ENCODE measurements at regions not wholly inside any gene's neighbourhood (a gene's known extent, or its start where the extent isn't known, plus 50 kb on each side); places are given as distances from the start of the nearest gene placed in this dataset.
"Not testable (repeated sequence)": the region's sequence is repeated elsewhere in the genome, so short reads cannot be mapped to it uniquely, and the experiment has no call there.

DNA sequence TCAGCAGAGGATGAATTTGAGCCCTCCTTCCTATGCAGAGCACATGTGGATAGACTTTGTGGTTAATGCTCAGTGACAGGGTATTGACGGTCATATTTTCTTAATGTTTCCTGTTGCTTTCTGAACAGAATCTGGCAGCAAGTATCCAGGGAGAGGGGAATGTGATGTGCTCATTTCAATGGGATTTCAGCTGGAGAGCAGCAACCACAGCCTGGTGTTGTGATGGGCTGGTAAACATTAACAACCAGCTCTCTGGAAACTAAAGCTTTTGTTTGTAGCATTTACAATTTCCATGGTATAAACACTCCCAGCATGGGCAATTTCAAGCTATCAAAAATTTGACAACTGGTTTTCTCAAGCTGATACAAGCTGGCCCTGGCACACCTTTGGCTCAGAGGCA is 215.9 kb downstream of the SH2D4B start:
- DNase-seq, result no peak

DNA sequence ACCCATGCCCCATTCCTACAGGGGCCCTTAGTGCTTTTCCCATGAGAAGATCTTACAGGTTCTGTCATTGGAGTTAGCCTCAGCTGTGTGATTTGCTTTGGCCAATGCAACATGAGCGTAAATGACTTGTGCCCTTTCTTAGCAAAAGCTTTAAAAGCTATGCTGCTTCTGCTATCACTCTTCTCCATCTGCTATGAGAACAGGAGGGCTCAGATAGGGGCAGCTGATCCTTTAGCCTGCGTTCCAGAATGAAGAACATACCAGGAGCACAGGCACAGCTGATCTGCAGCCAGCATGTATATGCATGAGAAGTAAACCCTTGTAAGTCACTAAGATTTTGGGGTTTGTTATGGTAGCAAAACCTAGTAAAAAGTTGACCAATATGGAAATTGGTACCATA is 218.2 kb downstream of the SH2D4B start:
- DNase-seq, result no peak

DNA sequence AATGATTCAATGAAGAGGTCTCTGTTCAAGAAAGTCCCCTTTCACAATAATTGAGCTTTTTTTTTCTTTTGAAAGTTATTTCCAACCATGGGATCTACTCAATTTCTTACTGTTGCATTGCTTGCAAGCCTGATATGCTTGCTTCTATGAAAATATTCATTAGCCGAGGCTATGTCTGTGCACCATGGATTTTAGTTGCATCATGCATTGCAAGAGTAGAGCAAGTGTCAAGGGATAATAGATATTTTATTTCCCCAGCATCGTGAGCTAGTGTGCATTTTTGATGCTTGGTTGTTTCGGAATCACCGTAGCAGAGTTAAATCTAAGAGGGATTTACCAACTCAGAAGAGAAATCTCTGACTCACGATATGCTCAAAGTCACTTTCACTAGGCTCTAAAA is 222.0 kb downstream of the SH2D4B start:
- no peak for DNase-seq

DNA sequence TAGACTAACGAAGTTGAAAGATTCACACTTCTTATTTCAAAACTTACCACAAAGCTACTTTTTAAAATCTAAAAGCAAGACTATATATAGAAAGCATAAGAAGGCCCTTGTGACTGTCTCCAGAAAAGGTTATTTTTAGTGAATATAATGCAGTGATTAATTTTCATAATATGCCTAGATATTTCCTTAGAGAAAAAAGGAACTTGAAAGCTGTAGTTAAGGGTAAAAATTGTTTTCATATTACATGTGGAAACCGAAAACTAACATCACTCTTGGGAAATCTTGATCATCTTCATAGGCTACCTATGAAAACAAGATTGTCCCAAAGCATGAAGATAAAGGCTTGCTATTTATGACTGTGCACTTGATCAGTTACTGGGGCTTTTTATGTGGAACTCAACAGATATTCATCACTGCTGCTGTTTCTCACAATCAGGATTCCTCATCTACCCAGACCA is 223.2 kb downstream of the SH2D4B start:
- no peak for DNase-seq

DNA sequence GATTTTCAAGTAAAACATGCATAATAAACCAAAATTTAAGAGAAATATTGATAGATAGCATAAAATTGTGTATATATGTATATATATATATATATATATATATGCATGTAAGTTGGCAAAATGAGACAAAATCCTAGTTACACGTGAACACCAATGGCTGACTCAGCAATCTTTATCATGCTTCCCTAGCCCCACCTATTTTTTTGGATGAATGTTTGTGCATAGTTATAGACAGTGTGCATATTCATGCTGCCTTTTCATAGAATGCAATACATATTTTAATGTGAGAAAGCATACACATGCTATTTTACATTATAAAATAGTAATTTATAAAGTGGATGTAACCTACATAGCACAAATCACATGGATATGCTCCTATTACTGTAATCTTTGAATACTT is 230.3 kb downstream of the SH2D4B start:
- no peak for DNase-seq

DNA sequence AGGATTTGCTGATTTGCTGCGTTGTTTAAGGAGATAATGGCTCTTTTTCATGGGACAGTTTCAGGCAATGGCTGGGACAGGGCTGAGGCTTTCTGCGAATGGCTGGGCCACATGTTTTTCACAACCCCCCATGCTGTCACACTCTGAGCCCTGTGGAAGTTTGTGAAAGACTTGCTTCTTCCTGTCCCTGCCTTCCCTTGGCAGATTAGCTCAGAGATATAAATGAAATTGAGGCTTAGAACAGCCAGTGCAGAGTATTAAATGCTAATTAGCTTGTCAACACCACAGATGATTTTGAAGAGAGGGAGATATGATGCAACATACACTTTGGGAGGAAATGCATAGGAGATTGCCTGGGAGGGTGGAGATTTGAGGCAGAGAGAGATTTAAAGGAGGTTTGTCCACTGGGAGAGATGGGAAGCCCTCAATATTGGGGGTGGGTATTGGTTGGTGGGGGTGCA is 232.0 kb downstream of the SH2D4B start:
- no peak for DNase-seq

DNA sequence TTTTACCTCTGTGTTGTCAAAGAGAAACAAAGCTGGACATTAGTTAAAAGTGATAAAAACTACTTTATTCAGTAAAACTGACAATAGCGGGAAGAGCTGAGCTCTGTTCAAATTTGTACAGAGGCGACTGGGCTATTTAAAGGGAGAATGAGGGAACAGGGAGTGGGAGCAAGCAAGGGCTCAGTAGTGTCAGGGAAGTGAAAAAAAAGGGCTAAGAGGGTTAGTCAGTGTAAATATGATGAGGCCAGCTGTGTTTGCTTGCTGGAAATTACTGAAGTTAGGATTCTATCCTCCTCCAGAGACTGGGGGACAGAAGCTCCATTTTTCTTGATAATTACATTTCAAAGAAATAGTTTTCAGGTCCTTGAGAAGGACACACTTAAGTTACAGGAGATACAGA is 232.5 kb downstream of the SH2D4B start:
- no peak for DNase-seq

DNA sequence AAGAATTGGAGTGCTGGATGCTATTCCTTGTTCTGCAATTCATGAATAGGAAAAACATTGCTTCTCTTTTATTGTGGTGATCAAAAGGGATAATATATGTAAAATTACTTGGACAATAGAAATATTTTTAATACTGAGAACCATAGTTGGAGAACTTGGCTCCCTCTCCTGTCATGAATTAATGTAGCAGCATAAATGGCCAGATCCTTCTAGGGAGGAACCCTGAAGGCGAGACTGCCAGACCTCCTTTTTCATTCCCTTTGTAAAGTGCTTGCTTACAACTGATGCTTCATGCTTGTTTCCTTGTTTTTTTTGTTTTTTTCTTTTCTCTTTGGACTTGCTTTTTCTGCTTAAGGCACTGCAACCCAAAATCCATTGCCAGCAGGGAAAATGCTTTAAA is 233.6 kb downstream of the SH2D4B start:
- no peak for DNase-seq

DNA sequence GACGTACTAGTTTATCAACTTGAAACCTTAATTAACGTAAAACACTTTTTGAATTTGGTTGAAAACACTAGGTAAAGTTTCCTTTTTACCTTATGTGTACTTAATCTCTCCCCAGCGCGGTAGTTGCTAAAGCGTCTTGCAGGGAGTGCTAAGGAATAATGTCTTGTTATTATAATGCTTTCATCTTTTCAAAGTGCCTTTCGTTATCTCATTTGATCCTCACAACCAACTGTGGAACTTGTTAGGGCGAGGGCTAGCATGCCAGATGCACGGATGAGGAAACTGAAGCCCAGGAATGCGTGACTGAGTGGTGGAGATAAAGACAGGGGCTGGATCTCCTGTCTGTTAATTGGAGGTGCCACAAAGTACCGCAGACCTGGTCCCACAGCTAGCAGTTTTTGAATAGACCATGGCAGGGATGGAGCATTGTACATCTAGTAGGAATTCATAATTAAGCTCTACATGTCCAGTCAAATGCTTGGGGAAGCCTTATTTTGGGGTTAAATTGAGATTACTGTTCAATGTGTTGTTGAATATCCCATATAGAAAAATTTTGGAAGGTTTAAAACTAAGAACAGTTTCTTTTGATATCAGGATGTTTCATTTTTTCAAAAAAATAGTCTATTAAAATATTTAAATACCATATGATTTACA is 234.3 kb downstream of the SH2D4B start:
- DNase-seq, result no peak

DNA sequence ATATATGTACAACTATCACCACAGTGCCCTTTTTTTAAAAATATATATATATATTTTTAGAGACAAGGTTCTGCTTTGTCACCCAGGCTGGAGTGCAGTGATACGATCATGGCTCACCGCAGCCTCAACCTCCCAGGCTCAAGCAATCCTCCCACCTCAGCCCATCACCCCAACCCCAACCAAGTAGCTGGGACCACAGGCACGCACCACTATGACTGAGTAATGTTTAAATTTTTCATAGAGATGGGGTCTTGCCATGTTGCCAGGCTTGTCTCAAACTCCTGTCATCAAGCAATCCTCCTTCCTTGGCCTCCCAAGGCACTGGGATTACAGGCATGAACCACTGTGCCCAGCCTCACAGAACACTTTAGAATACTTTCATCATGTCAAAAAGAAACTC is 234.9 kb downstream of the SH2D4B start:
- DNase-seq, result no peak

DNA sequence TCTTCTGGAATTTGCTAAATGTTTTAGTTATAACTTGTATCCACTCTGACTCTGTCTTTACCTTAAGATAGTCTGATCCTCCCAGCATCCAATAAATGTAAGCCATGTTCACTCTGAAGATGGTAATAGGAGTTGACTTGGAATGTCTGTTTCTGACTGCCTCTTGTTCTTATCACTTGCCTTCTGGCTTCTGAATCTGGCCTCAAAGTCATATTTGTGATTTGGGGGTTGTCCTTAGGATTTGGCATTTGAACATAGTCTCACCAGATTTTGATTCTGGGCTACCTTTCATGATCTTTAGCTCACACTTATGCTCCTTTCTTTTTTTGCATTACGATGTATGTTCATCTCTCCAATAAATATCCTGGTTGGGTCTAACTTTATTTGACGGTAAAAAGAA is 247.0 kb downstream of the SH2D4B start:
- no peak for DNase-seq

DNA sequence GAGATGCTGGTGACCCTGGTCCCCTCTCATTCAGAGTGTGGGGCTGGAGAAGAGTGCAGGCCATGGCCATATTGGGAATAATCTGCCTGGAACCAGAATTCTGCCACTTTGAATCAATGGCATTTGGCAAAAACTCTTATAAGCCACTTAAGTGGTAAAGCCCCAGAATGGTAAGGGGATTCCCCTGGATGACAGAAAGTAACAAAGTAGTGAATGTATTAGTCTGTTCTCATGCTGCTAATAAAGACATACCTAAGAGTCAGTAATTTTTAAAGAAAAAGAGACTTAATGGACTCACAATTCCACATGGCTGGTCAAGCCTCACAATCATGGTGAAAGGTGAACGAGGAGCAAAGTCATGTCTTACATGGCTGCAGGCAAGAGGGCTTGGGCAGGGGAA is 248.6 kb downstream of the SH2D4B start:
- DNase-seq, result no peak

DNA sequence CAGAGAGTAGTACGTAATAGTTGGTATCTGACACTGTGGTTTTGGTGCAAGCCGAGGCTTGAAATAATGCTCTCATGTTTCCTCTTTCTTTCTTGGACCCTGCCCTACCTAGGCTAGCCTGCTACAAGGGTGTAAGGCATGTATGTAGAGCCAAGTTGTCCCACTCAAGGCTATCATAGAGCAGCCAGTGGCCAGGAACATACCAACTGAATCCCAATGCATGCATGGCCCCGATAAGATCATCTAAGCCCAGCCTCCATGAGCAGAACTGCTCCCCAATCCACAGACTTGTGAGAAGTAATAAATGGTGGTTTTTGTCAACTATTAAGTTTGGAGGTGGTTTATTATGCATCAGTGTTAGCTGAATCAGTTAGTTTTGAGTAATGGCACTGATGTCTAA is 250.2 kb downstream of the SH2D4B start:
- DNase-seq, result no peak

DNA sequence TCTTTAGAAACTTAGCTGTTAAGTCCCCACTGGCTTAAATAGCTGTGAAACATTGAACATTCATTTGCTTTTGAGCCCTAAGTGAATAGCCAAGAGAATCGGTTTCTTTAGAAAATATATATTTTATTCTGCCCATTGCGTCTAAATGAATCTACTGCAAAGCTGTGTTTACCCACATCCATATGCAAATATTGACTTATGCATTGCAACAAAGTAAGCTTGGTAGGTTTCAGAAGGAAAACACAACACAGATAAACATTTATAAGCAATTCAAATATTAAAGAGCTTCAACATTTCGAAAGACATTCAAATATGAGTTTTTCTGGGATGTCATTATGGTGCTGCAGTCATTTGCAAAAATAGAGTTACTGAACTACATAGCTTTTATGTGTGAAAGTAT is 257.3 kb downstream of the SH2D4B start:
- DNase-seq, result no peak

DNA sequence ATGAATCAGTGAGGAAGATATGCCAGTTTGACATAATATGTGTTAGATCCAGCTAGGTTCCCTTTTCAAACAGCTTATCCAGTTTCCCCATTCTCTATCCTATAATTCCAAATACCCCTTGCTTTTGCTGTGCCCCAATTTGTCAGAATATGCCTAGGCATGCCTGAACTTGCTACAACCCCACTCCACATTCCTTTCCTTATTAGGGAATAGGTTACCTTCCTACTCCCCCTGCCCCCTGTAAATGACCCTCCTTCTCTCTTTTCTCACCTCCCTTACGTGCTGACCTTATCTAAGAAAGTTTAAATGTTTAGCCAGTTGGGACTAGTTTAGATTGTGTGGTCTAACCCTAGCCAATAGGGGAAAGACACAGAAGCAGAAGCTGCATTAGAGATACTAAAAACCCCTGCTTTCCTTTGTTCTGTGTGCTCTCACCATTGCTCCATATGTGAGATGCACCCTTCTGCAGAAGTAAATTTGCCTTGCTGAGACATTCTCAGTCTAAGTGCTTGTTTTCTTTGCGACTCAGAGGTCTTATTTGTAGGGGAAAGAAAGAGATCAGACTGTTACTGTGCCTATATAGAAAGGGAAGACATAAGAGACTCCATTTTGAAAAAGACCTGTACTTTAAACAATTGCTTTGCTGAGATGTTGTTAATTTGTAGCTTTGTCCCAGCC is 267.8 kb downstream of the SH2D4B start:
- DNase-seq, result no peak

DNA sequence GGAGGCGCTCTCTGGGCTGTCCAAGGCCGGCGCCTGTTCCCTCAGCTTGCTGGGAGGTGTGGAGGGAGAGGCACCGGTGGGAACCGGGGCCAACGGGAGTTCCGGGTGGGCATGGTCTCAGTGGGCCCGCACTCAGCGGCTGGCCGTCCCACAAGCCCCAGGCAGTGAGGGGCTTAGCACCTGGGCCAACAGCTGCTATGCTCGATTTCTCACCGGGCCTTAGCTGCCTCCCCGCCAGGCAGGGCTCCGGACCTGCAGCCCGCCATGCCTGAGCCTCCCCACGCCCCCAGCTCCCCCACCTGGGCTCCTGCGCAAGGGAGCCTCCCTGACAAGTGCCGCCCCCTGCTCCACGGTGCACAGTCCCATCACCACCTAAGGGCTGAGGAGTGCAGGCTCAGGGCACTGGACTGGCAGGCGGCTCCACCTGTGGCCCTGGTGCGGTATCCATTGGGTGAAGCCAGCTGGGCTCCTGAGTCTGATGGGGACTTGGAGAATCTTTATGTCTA is 276.5 kb downstream of the SH2D4B start:
- DNase-seq, result no peak

DNA sequence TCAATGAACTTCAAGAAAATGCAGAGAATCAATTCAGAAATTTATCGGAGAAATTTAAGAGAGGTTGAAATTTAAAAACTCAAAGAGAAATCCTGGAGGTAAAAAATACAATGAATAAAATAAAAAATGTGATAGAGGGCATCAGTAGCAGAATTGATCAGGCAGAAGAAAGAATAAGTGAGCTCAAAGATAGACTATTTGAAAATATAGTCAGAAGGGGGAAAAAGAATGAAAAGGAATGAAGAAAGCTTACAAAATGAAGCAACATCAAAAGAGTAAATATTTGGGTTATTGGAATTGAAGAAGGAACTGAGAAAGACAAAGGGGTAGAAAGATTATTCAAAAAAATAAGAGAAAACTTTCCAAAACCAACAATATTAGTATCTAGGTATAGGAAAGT is 291.4 kb downstream of the SH2D4B start:
- no peak for DNase-seq

DNA sequence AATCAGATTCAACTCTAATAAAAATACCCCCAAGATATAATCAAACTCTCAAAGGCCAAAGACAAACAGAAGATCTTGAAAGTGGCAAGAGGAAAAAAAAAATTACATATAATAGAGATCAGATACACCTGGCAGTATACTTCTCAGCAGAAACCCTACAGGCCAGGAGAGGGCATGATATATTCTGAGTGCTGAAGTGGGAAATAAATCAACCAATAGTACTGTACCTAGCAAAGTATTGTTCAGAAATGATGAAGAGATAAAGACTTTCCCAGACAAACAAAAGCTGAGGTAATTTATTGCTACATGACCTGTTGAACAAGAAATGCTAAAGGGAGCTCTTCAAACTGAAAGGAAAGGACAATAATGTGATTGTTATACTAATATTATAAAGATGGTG is 291.9 kb downstream of the SH2D4B start:
- no peak for DNase-seq

DNA sequence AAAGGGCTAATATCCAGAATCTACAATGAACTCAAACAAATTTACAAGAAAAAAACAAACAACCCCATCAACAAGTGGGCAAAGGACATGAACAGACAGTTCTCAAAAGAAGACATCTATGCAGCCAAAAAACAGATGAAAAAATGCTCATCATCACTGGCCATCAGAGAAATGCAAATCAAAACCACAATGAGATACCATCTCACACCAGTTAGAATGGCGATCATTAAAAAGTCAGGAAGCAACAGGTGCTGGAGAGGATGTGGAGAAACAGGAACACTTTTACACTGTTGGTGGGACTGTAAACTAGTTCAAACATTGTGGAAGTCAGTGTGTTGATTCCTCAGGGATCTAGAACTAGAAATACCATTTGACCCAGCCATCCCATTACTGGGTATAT is 295.0 kb downstream of the SH2D4B start:
- not testable (repeated sequence) for DNase-seq

DNA sequence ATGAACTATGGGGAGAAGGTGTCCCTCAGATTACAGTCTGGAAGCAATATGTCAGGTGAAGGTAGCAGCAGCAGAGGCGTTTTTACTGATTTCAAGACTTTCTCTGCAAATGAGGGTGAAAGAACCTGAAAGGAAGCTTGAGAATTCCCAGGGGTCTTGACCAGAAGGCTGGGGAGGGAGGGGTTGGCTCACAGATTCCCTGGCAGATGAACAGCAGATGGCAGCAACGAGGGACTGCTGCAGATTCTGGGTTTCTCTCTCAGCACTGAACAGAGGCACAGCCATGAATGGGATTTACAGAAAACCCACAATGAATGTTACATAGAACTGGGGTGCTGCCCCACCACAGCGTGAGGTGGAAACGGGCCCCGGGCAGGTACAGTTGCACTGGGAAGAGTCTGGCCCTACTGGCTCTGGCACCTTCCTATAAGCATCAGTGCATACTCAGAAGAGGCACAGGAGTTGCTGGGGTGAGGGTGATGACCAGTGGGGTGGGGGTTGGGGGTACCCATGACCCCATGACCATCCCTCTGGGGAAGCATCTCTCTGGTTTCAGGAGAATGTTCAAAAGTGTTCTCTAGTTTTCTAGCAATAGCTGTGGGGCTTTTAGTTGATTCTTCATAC is 317.8 kb downstream of the SH2D4B start:
- no peak for DNase-seq

DNA sequence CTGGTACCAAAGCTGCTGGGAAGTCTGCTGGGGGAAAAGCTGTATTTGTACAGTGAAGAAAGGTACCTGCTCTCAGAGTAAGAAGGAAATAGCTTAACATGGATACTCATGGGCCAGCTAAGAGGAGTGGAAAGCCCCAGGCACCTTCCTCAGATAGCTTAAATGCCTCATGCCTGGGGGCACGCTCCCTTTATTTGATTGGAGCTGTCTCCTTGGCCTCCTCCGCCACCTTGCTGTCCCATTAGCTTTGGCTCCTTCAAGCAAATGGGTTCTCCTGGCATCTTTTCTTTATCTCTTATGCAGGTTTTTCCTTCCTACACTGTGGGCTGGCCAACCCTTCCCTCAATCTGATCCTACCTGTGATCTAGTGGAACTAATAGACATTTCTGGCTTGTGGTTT is 318.5 kb downstream of the SH2D4B start:
- no peak for DNase-seq

DNA sequence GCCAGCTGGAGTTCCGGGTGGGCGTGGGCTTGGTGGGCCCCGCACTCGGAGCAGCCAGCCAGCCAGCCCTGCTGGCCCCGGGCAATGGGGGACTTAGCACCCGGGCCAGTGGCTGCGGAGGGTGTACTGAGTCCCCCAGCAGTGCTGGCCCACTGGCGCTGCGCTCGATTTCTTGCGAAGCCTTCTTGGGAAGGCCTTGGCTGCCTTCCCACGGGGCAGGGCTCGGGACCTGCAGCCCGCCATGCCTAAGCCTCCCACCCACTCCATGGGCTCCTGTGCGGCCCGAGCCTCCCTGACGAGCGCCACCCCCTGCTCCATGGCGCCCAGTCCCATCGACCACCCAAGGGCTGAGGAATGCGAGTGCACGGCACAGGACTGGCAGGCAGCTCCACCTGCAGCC is 321.6 kb downstream of the SH2D4B start:
- not testable (repeated sequence) for DNase-seq

DNA sequence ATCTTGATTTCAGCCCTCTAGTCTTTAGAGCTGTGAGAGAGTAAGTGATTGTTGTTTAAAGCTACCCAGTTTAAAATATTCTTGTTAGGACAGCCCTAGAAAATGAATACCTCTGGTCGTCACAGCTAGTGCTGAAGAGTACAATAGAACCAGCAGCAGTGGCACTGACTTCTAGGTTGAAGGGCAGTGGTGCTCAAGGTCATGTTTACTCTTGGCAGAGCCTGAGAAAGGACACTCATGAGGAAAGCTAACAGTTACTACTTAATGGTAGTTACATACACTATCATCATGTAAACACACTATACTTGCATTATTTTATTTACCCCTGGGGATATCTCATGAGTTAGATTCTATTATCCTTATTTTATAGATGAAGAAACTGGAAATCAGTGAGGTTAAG is 323.0 kb downstream of the SH2D4B start:
- no peak for DNase-seq

DNA sequence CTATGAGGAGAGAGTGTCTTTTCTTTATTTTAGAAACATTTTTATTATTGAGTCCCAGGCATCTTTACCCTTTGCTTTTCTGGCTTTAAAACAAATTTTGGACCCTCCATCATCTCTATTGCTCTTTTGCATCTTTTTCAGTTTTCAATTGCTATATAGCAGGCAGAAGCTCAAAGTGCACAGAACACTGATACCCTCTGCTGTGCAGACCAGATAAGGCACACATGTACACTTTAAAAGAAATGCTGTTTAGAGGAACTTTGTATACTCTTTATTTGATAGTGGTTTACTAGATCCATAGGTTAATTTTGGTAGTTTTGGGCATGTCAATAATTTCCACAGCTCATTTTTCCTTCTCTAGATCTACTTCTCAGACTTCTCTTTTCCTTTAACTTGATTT is 324.2 kb downstream of the SH2D4B start:
- DNase-seq, result no peak
